Hepatocyte (in vitro differentiated cells): ENCODE measurements at regions not wholly inside any gene's neighbourhood (a gene's known extent, or its start where the extent isn't known, plus 50 kb on each side); places are given as distances from the start of the nearest gene placed in this dataset.

Source experiments
- DNase-seq: peaks from one replicate; pipeline ENCODE4 v3.0.0-alpha.2; 2016; ENCODE audit warnings: low spot score
- H2AFZ ChIP-seq: fragments of 200-600 bp; sonication (generic); 2 replicates; pipeline ENCODE4 v1.6.0; 2016; ENCODE audit warnings: antibody characterized with exemption, mild to moderate bottlenecking
- H3K27ac ChIP-seq: fragments of 200-600 bp; sonication (generic); 2 replicates; pipeline ENCODE4 v1.5.1; 2016; ENCODE audit warnings: mild to moderate bottlenecking
- H3K27me3 ChIP-seq: fragments of 200-600 bp; sonication (generic); 2 replicates; pipeline ENCODE4 v1.6.1; 2016
- H3K36me3 ChIP-seq: fragments of 200-600 bp; sonication (generic); replicated peaks from 2 replicates; pipeline ENCODE4 v1.5.1; 2016; ENCODE audit warnings: low read depth; ENCODE audit not compliant: insufficient read depth
- H3K4me1 ChIP-seq: fragments of 200-600 bp; sonication (generic); 2 replicates; pipeline ENCODE4 v1.5.1; 2016; ENCODE audit warnings: mild to moderate bottlenecking, moderate library complexity; ENCODE audit not compliant: insufficient read depth
- H3K4me2 ChIP-seq: fragments of 200-600 bp; sonication (generic); 2 replicates; pipeline ENCODE4 v1.6.0; 2016
- H3K4me3 ChIP-seq: fragments of 200-600 bp; sonication (generic); 2 replicates; pipeline ENCODE4 v1.5.1; 2016; ENCODE audit warnings: mild to moderate bottlenecking
- H3K79me2 ChIP-seq: fragments of 200-600 bp; sonication (generic); 2 replicates; pipeline ENCODE4 v1.6.0; 2017; ENCODE audit warnings: mild to moderate bottlenecking
- H3K9me2 ChIP-seq: fragments of 200-600 bp; sonication (generic); replicated peaks from 2 replicates; pipeline ENCODE4 v1.6.0; 2017; ENCODE audit warnings: mild to moderate bottlenecking; ENCODE audit not compliant: insufficient read depth
- H3K9me3 ChIP-seq: fragments of 200-600 bp; sonication (generic); 2 replicates; pipeline ENCODE4 v1.5.1; 2016; ENCODE audit warnings: low read depth, mild to moderate bottlenecking
- H4K20me1 ChIP-seq: fragments of 200-600 bp; sonication (generic); 2 replicates; pipeline ENCODE4 v1.6.0; 2016; ENCODE audit warnings: mild to moderate bottlenecking; ENCODE audit not compliant: insufficient read depth, poor library complexity, severe bottlenecking
- EZH2 ChIP-seq: fragments of 200-600 bp; sonication (generic); IDR thresholded peaks from 2 replicates; pipeline ENCODE4 v1.6.1; 2016; ENCODE audit warnings: antibody characterized with exemption, mild to moderate bottlenecking, borderline replicate concordance
- EZH2phosphoT487 ChIP-seq: fragments of 200-600 bp; sonication (generic); IDR thresholded peaks from one replicate; pipeline ENCODE4 v1.6.1; 2018; ENCODE audit warnings: antibody characterized with exemption, mild to moderate bottlenecking, low read depth, moderate library complexity; ENCODE audit not compliant: unreplicated experiment, severe bottlenecking
- WGBS: methylation state at CpG from one replicate; pipeline ENCODE4 v1.1.6; 2016; ENCODE audit warnings: low lambda C conversion rate; ENCODE audit errors: missing lambda C conversion rate; 5-methylcytosine and 5-hydroxymethylcytosine counted together
- TF ChIP-seq, protein P1 (sequence below): fragments of 200-600 bp; sonication (generic); IDR thresholded peaks from 2 replicates; pipeline ENCODE4 v1.5.1; 2016; ENCODE audit warnings: antibody characterized with exemption, mild to moderate bottlenecking; ENCODE audit not compliant: poor library complexity

DNA sequence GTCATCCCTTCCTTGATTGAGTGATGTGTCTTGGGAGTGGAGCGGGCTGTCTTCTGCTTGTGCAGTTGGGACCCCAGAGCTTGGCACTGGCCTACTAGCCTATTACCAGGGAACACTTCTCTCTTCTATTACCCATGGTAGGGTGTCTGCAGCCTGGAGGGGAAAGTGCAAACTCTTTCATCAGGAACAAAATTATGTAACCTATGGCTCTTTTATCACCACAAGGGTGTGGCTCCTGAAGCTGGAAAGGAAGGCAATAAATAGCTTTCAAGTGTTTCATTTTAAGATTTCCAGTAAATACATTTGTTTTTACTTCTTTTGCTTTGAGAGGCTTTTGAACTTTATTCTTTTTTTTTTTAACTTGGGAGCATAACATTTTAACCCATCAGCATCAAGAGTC, 349.7 kb upstream of the FAR2 start:
- Histone ChIP-seq H3K27ac (peak overlapping the region; percentile 24), H2AFZ (no peak overlapping the region), H3K27me3 (no peaks in the 10 kb centered on the region), H3K4me3 (no peak overlapping the region), H3K4me1 (peaks cover 5% of the 10 kb centered on the region), H3K36me3 (no peaks in the 10 kb centered on the region), H4K20me1 (no peaks in the 10 kb centered on the region), H3K9me2 (no peaks in the 10 kb centered on the region), H3K9me3 (no peaks in the 10 kb centered on the region), H3K4me2 (no peak overlapping the region), H3K79me2 (no peaks in the 10 kb centered on the region)
- TF ChIP-seq, protein P1, sequence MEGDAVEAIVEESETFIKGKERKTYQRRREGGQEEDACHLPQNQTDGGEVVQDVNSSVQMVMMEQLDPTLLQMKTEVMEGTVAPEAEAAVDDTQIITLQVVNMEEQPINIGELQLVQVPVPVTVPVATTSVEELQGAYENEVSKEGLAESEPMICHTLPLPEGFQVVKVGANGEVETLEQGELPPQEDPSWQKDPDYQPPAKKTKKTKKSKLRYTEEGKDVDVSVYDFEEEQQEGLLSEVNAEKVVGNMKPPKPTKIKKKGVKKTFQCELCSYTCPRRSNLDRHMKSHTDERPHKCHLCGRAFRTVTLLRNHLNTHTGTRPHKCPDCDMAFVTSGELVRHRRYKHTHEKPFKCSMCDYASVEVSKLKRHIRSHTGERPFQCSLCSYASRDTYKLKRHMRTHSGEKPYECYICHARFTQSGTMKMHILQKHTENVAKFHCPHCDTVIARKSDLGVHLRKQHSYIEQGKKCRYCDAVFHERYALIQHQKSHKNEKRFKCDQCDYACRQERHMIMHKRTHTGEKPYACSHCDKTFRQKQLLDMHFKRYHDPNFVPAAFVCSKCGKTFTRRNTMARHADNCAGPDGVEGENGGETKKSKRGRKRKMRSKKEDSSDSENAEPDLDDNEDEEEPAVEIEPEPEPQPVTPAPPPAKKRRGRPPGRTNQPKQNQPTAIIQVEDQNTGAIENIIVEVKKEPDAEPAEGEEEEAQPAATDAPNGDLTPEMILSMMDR: no peak
- TF ChIP-seq EZH2: no peak
- TF ChIP-seq EZH2phosphoT487: no peak
- DNase-seq: peak; percentile 16
- 100% methylated on average over 1 of the region's 1 CpG for WGBS

DNA sequence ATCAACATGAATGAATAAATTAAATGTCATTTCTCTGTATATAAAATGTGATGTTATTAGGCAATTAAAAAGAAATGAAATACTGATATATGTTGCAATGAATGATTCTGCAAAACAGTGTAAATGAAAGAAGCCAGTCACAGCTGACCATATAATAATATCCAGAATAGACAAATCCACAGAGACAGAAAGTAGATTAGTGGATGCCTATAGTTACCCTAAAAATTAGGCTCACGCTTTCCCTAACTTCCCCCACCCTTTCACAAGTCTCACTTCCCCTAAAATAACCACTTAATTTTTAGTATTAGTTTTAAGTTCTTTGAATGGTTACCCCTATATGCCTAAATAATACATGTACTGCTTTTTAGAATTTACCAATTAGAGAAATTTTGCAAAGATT, 348.9 kb upstream of the FAR2 start:
- H3K27me3 ChIP-seq: no peaks in the 10 kb centered on the region
- H3K36me3 ChIP-seq: no peaks in the 10 kb centered on the region
- no peaks in the 10 kb centered on the region for H3K79me2 ChIP-seq
- no peaks in the 10 kb centered on the region for H3K9me3 ChIP-seq
- peak overlapping the region; percentile 24 for H3K27ac ChIP-seq
- no peak overlapping the region for H3K4me3 ChIP-seq
- no peak overlapping the region for H2AFZ ChIP-seq
- no peak overlapping the region for H3K4me2 ChIP-seq
- peaks cover 5% of the 10 kb centered on the region for H3K4me1 ChIP-seq
- no peaks in the 10 kb centered on the region for H3K9me2 ChIP-seq
- no peaks in the 10 kb centered on the region for H4K20me1 ChIP-seq
- no peak for DNase-seq
- TF ChIP-seq EZH2: no peak
- TF ChIP-seq EZH2phosphoT487: no peak
- TF ChIP-seq, protein P1: no peak
- 91% methylated on average over 1 of the region's 1 CpG for WGBS

DNA sequence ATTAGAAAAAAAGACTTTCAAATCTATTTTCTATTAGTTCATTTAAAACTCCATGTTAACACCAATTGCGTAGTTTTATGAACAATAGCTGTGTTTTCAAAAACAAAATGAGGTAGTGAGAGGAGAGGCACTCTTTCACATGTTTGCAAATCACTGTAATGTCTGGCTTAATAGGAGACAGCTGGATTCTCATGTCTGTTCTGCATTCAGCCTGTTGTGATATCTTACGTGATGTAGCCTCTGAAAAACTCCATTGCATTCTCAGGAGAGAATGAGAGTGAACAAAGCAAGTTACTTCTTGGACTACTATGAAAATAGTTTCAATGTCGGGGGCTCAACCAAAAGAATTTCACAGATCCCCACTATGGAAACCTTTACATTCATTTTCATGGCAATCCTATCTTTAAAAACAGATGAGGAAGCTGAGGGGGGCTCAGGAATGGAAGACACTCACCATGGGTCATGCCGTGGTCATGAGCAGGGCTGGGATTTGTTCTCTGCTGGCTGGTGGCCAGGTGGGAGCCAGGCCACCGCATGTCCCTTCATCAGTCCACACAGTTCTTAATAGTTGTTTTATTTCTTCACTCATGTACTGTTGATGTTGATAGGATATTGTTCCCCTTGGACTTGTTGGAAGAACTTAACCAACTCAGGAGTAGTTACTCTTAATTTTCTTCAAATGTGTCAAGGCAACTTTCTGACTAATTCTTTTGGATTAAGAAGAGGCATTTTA, 346.2 kb upstream of the FAR2 start:
- no peaks in the 10 kb centered on the region for H3K36me3 ChIP-seq
- H3K9me3 ChIP-seq: no peaks in the 10 kb centered on the region
- 82% methylated on average over 5 of the region's 5 CpGs for WGBS
- no peak for DNase-seq
- no peak overlapping the region for H3K4me3 ChIP-seq
- TF ChIP-seq, protein P1: no peak
- TF ChIP-seq EZH2 (no peak), EZH2phosphoT487 (no peak)
- H2AFZ ChIP-seq: no peak overlapping the region
- H3K27ac ChIP-seq: no peak overlapping the region
- peaks cover 5% of the 10 kb centered on the region for H3K4me1 ChIP-seq
- H4K20me1 ChIP-seq: no peaks in the 10 kb centered on the region
- H3K27me3 ChIP-seq: no peaks in the 10 kb centered on the region
- no peaks in the 10 kb centered on the region for H3K79me2 ChIP-seq
- H3K9me2 ChIP-seq: no peaks in the 10 kb centered on the region
- H3K4me2 ChIP-seq: no peak overlapping the region
